OCI-LY7 (cell line): ENCODE measurements at regions not wholly inside any gene's neighbourhood (a gene's known extent, or its start where the extent isn't known, plus 50 kb on each side); places are given as distances from the start of the nearest gene placed in this dataset.
A peak's percentile ranks its signal among the peaks of the same experiment; 100 is the strongest.

Experiments
- BruUV-seq: library from RNA; stranded (reverse); fragments of 400-500 nt; replicated peaks from 2 replicates; lab custom pipeline; 2021; lab: Mats Ljungman, UMichigan
- CTCF ChIA-PET: fragments of 300-600 bp; sonication (Branson Sonifier 250); formaldehyde crosslinking; loops from one replicate; lab custom pipeline; 2022; ENCODE audit warnings: antibody characterized with exemption; ENCODE audit not compliant: unreplicated experiment; lab: Charles Lee
- POLR2A ChIA-PET: fragments of 300-600 bp; sonication (Branson Sonifier 250); formaldehyde crosslinking; loops from one replicate; lab custom pipeline; 2022; ENCODE audit warnings: antibody characterized with exemption; lab: Charles Lee
- DNase-seq: peaks from one replicate; pipeline ENCODE4 v3.0.0-alpha.2; 2015; ENCODE audit warnings: low spot score
- H2AFZ ChIP-seq: fragments of 200-600 bp; sonication (generic), shearing (Covaris generic); 2 replicates; pipeline ENCODE4 v1.6.1; 2014; ENCODE audit warnings: mild to moderate bottlenecking, antibody characterized with exemption, low read length, moderate library complexity
- H3K27ac ChIP-seq: fragments of 200-600 bp; sonication (generic); 2 replicates; pipeline ENCODE4 v1.5.1; 2014; ENCODE audit warnings: mixed run types, low read depth, mild to moderate bottlenecking, moderate library complexity, low read length, inconsistent platforms; ENCODE audit not compliant: poor library complexity, severe bottlenecking
- H3K36me3 ChIP-seq: fragments of 200-600 bp; sonication (generic); 2 replicates; pipeline ENCODE4 v1.6.1; 2014; ENCODE audit warnings: mild to moderate bottlenecking, antibody characterized with exemption, low read length, moderate library complexity, mixed read lengths; ENCODE audit not compliant: insufficient read depth
- H3K4me1 ChIP-seq: fragments of 200-600 bp; sonication (generic); 2 replicates; pipeline ENCODE4 v1.5.1; 2014; ENCODE audit warnings: mild to moderate bottlenecking, low read length; ENCODE audit not compliant: insufficient read depth, poor library complexity, severe bottlenecking
- H3K4me2 ChIP-seq: fragments of 200-600 bp; sonication (generic); 2 replicates; pipeline ENCODE4 v1.6.1; 2014; ENCODE audit warnings: mild to moderate bottlenecking, low read length
- H3K4me3 ChIP-seq: fragments of 200-600 bp; sonication (generic); 2 replicates; pipeline ENCODE4 v1.5.1; 2014; ENCODE audit warnings: mild to moderate bottlenecking, low read depth, low read length; ENCODE audit not compliant: poor library complexity, severe bottlenecking
- H3K79me2 ChIP-seq: fragments of 200-600 bp; sonication (generic); 2 replicates; pipeline ENCODE4 v1.6.1; 2016; ENCODE audit warnings: low read depth, mild to moderate bottlenecking, low read length, moderate library complexity, mixed read lengths; ENCODE audit not compliant: insufficient read depth
- H3K9me2 ChIP-seq: fragments of 200-600 bp; sonication (generic); 2 replicates; pipeline ENCODE4 v1.6.1; 2016; ENCODE audit warnings: mild to moderate bottlenecking, low read length, mixed read lengths; ENCODE audit not compliant: insufficient read depth
- H3K9me3 ChIP-seq: fragments of 200-600 bp; sonication (generic); 2 replicates; pipeline ENCODE4 v1.6.1; 2014; ENCODE audit warnings: mild to moderate bottlenecking, mixed run types, low read length, mixed read lengths
- H4K20me1 ChIP-seq: fragments of 200-600 bp; sonication (generic); 2 replicates; pipeline ENCODE4 v1.6.1; 2014; ENCODE audit warnings: mild to moderate bottlenecking, antibody characterized with exemption, low read length, moderate library complexity, mixed read lengths; ENCODE audit not compliant: insufficient read depth
- EZH2phosphoT487 ChIP-seq: fragments of 200-600 bp; sonication (generic); IDR thresholded peaks from 2 replicates; pipeline ENCODE4 v1.6.1; 2018; ENCODE audit warnings: low read depth, borderline replicate concordance, mild to moderate bottlenecking, mixed run types, antibody characterized with exemption, low read length, moderate library complexity, mixed read lengths
- intact Hi-C: fragments of 100-400 bp; cut with micrococcal nuclease; formaldehyde crosslinking; loops from one replicate; pipeline ENCODE4 v1.10.0; 2022; ENCODE audit not compliant: unreplicated experiment
- TF ChIP-seq, protein P1 (sequence below): fragments of 200-600 bp; sonication (generic); conservative IDR thresholded peaks from 2 replicates; pipeline ENCODE4 v1.5.1; 2014; ENCODE audit warnings: mild to moderate bottlenecking, antibody characterized with exemption, low read length, moderate library complexity, mixed read lengths

DNA sequence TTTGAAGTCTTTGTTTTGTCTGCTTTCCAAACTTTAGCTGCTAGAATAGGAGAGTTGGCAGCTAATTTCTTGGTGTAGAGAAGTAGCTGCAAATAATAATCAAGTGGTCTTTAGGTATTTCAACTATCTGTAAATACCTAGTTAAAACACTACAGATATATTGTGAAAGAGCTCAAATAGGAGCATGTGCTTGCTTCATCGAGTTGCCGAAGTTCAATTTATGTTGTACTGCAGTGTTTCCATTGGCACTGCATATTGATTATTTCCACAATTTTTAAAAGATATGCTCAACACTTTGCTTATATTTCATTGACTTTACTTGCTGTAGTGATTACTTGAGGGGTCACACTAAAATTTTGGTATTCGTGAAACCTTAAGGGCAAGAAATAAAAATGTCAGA is 131.6 kb upstream of the BMP4 start:
- Histone ChIP-seq H3K36me3 (no peaks in the 10 kb centered on the region), H4K20me1 (no peaks in the 10 kb centered on the region), H3K4me3 (no peak overlapping the region), H2AFZ (no peak overlapping the region), H3K79me2 (no peaks in the 10 kb centered on the region), H3K27ac (no peak overlapping the region), H3K4me2 (no peak overlapping the region), H3K4me1 (no peaks in the 10 kb centered on the region), H3K9me2 (no peaks in the 10 kb centered on the region), H3K9me3 (no peaks in the 10 kb centered on the region)
- intact Hi-C loops: no loop called here
- POLR2A ChIA-PET: no interaction called here
- DNase-seq: no peak
- TF ChIP-seq EZH2phosphoT487: no peak
- TF ChIP-seq, protein P1, sequence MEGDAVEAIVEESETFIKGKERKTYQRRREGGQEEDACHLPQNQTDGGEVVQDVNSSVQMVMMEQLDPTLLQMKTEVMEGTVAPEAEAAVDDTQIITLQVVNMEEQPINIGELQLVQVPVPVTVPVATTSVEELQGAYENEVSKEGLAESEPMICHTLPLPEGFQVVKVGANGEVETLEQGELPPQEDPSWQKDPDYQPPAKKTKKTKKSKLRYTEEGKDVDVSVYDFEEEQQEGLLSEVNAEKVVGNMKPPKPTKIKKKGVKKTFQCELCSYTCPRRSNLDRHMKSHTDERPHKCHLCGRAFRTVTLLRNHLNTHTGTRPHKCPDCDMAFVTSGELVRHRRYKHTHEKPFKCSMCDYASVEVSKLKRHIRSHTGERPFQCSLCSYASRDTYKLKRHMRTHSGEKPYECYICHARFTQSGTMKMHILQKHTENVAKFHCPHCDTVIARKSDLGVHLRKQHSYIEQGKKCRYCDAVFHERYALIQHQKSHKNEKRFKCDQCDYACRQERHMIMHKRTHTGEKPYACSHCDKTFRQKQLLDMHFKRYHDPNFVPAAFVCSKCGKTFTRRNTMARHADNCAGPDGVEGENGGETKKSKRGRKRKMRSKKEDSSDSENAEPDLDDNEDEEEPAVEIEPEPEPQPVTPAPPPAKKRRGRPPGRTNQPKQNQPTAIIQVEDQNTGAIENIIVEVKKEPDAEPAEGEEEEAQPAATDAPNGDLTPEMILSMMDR: no peak
- CTCF ChIA-PET: no interaction called here
- BruUV-seq: no TSS peak

DNA sequence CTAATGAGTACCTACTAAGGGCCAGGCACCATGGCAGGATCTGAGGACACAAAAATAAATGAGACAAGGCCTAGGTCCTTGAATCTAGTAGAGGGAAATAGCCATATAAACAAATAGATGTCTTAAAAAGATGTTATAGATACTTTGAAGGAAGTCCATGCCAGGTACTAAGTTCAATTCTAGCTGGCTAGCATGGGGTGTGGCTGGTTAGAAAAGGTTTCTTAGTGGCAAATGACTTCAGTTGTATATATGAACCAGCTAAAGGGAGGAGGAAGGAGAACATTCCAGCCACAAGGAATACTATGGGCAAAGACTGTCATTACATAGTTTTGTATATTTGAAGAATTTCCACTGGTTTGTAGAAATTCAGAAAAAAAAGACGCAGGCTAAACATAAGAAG is 133.6 kb upstream of the BMP4 start:
- TF ChIP-seq, protein P1: no peak
- no peak for TF ChIP-seq EZH2phosphoT487
- DNase-seq: no peak
- H4K20me1 ChIP-seq: no peaks in the 10 kb centered on the region
- no peak overlapping the region for H3K27ac ChIP-seq
- no peak overlapping the region for H2AFZ ChIP-seq
- no peaks in the 10 kb centered on the region for H3K9me2 ChIP-seq
- ChIA-PET CTCF (no interaction called here), POLR2A (interaction anchor here (0.5 to 1.6 kb wide), 3 partner anchors 11 to 79 kb away, joined by 3 to 8 read pairs (median 3); no protein-coding TSS in a partner anchor)
- H3K4me2 ChIP-seq: no peak overlapping the region
- 0 out of 2 replicates have a peak, but pooled peaks cover 9% of the 10 kb centered on the region for H3K9me3 ChIP-seq
- H3K36me3 ChIP-seq: no peaks in the 10 kb centered on the region
- H3K4me3 ChIP-seq: no peak overlapping the region
- BruUV-seq: no TSS peak
- H3K79me2 ChIP-seq: no peaks in the 10 kb centered on the region
- no peaks in the 10 kb centered on the region for H3K4me1 ChIP-seq
- intact Hi-C loops: no loop called here

DNA sequence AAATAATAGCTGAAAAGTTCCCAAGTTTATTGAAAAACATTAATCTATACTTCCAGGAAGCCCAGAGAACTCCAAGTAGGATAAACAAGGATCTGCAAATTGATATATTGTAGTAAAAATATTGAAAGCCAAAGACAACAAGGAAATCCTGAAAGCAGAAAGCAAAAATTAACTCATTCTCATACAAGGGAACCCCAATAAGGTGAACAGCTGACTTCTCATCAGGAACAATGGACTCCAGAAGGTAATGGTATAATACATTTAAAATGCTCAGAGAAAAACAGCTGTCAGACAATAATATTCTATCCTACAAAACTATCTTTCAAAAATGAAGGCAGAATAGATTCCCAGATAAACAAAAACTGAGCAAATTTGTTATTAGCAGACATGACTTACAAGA is 138.1 kb upstream of the BMP4 start:
- BruUV-seq: no TSS peak
- CTCF ChIA-PET: no interaction called here
- intact Hi-C loops: no loop called here
- H3K4me3 ChIP-seq: no peak overlapping the region
- TF ChIP-seq EZH2phosphoT487: no peak
- TF ChIP-seq, protein P1: no peak
- DNase-seq: peak; percentile 2
- H3K9me3 ChIP-seq: 0 out of 2 replicates have a peak, but pooled peaks cover 9% of the 10 kb centered on the region
- H3K27ac ChIP-seq: no peak overlapping the region
- no peaks in the 10 kb centered on the region for H3K9me2 ChIP-seq
- H4K20me1 ChIP-seq: no peaks in the 10 kb centered on the region
- POLR2A ChIA-PET: interaction anchor here (1.3 kb wide), 1 partner anchor 10 kb away, joined by 8 read pairs; no protein-coding TSS in a partner anchor
- no peaks in the 10 kb centered on the region for H3K36me3 ChIP-seq
- no peaks in the 10 kb centered on the region for H3K79me2 ChIP-seq
- no peak overlapping the region for H3K4me2 ChIP-seq
- H3K4me1 ChIP-seq: no peaks in the 10 kb centered on the region
- H2AFZ ChIP-seq: no peak overlapping the region
